Hepatocyte (in vitro differentiated cells): ENCODE measurements at regions not wholly inside any gene's neighbourhood (a gene's known extent, or its start where the extent isn't known, plus 50 kb on each side); places are given as distances from the start of the nearest gene placed in this dataset.

Source experiments
- EZH2 ChIP-seq: fragments of 200-600 bp; sonication (generic); IDR thresholded peaks from 2 replicates; pipeline ENCODE4 v1.6.1; 2016; ENCODE audit warnings: antibody characterized with exemption, mild to moderate bottlenecking, borderline replicate concordance
- EZH2phosphoT487 ChIP-seq: fragments of 200-600 bp; sonication (generic); IDR thresholded peaks from one replicate; pipeline ENCODE4 v1.6.1; 2018; ENCODE audit warnings: antibody characterized with exemption, mild to moderate bottlenecking, low read depth, moderate library complexity; ENCODE audit not compliant: unreplicated experiment, severe bottlenecking
- TF ChIP-seq, protein P1 (sequence below): fragments of 200-600 bp; sonication (generic); IDR thresholded peaks from 2 replicates; pipeline ENCODE4 v1.5.1; 2016; ENCODE audit warnings: antibody characterized with exemption, mild to moderate bottlenecking; ENCODE audit not compliant: poor library complexity

DNA sequence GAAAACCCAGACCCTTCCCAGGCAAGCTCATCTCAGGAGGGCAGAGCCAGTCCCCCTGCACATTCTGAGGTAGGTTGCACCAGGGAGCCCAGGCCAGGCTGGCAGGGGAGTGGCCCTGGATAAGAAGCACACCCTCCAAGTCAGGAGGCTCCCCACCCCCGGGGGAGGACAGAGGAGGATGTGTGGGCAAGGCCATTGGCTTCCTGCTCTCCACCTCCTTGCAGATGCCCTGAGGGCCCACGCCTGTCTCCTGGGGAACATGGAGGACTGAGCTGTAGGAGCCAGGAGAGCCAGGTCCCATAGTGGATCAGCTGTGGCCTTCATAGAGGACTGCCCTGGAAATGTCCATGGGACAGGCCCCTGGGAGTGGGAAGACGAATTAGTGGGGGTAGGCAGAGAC is 126.7 kb downstream of the IRF8 start:
- TF ChIP-seq, protein P1, sequence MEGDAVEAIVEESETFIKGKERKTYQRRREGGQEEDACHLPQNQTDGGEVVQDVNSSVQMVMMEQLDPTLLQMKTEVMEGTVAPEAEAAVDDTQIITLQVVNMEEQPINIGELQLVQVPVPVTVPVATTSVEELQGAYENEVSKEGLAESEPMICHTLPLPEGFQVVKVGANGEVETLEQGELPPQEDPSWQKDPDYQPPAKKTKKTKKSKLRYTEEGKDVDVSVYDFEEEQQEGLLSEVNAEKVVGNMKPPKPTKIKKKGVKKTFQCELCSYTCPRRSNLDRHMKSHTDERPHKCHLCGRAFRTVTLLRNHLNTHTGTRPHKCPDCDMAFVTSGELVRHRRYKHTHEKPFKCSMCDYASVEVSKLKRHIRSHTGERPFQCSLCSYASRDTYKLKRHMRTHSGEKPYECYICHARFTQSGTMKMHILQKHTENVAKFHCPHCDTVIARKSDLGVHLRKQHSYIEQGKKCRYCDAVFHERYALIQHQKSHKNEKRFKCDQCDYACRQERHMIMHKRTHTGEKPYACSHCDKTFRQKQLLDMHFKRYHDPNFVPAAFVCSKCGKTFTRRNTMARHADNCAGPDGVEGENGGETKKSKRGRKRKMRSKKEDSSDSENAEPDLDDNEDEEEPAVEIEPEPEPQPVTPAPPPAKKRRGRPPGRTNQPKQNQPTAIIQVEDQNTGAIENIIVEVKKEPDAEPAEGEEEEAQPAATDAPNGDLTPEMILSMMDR, result no peak
- TF ChIP-seq EZH2 (no peak), EZH2phosphoT487 (no peak)
